ENCODE measurements at regions not wholly inside any gene's neighbourhood (a gene's known extent, or its start where the extent isn't known, plus 50 kb on each side); places are given as distances from the start of the nearest gene placed in this dataset.

DNA sequence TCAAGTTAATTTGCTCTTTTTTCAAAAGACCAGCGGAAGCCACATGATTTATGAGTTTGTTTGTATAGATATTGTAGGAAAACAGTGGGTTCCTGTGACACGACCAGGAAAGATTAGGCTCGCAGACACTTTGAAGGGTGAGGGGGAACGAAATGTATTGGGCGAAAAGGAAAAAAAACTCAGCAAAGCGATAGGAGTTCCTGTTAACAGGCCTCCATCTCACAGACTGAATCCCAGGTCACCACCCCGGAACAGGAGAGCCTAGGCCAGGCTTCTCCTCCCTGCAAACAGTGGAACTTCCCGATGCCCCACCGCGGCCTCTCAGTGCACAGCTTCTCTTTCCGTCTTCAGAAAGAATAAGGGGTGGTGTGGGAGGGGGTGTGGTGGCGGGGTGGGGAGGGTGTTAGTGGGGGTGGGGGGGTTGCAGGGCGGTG is 181.8 kb upstream of the GPRIN3 start:
- H3K27me3 Mint-ChIP-seq (ENCODE audit: low read depth, poor library complexity), result peaks cover 3% of the 10 kb centered on the region
- peaks cover 6% of the 10 kb centered on the region for H3K4me1 Mint-ChIP-seq
- H3K9me3 Mint-ChIP-seq, result peaks cover 4% of the 10 kb centered on the region
- peaks cover 5% of the 10 kb centered on the region for H3K36me3 Mint-ChIP-seq (ENCODE audit: low read depth)
- peak overlapping the region; percentile 83 for H3K27ac Mint-ChIP-seq
- DNase-seq, result no peak
- TF ChIP-seq, protein P1, sequence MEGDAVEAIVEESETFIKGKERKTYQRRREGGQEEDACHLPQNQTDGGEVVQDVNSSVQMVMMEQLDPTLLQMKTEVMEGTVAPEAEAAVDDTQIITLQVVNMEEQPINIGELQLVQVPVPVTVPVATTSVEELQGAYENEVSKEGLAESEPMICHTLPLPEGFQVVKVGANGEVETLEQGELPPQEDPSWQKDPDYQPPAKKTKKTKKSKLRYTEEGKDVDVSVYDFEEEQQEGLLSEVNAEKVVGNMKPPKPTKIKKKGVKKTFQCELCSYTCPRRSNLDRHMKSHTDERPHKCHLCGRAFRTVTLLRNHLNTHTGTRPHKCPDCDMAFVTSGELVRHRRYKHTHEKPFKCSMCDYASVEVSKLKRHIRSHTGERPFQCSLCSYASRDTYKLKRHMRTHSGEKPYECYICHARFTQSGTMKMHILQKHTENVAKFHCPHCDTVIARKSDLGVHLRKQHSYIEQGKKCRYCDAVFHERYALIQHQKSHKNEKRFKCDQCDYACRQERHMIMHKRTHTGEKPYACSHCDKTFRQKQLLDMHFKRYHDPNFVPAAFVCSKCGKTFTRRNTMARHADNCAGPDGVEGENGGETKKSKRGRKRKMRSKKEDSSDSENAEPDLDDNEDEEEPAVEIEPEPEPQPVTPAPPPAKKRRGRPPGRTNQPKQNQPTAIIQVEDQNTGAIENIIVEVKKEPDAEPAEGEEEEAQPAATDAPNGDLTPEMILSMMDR (IDR thresholded peaks at IDR 0.05), result no peak
- no peak overlapping the region for H3K4me3 Mint-ChIP-seq

DNA sequence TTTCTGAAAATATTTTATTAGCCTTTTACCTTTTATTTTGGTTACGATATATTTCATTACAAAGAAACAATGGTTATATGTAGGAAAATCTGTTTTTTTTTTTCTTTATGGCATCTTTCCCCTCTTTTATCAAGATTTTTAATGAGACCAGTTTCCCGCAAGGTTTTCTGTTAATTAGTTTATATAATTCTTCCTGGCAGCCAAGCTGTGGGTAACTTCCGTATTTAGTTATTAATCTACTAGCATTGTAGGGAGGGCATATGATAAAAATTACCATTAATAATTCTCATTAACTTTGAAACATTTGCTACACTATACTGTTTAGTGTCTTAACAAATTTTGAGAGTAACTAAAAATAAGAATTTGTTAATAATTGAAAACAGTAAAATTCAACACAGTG is 181.1 kb upstream of the GPRIN3 start:
- Mint-ChIP-seq H3K27ac (no peak overlapping the region), H3K4me3 (no peak overlapping the region), H3K9me3 (peaks cover 4% of the 10 kb centered on the region), H3K4me1 (peaks cover 6% of the 10 kb centered on the region), H3K36me3 (ENCODE audit: low read depth) (peaks cover 5% of the 10 kb centered on the region), H3K27me3 (ENCODE audit: low read depth, poor library complexity) (peaks cover 3% of the 10 kb centered on the region)
- TF ChIP-seq, protein P1 (IDR thresholded peaks at IDR 0.05), result no peak
- no peak for DNase-seq

DNA sequence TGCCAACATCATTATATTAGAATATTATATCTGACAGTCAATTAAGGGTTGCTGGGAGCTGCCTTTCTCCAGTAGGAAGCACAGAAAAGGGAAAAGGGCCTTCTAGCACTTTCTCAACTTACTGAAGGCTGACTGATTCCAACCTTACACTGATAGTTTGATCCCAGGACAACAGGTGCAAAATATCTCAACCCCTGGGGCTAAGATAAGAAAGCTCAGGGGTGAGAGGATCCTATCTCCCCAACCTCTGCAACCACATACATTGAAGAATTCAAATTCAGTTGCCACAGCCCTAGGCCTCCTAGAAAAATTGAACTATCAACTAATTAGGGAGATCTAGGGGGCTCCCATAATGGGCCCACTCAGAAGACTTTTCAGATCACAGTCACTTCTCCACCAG is 179.1 kb upstream of the GPRIN3 start:
- H3K4me1 Mint-ChIP-seq, result peaks cover 6% of the 10 kb centered on the region
- no peak for DNase-seq
- TF ChIP-seq, protein P1 (IDR thresholded peaks at IDR 0.05), result no peak
- H3K27ac Mint-ChIP-seq, result no peak overlapping the region
- peaks cover 3% of the 10 kb centered on the region for H3K27me3 Mint-ChIP-seq (ENCODE audit: low read depth, poor library complexity)
- H3K9me3 Mint-ChIP-seq, result peaks cover 4% of the 10 kb centered on the region
- no peak overlapping the region for H3K4me3 Mint-ChIP-seq
- peaks cover 5% of the 10 kb centered on the region for H3K36me3 Mint-ChIP-seq (ENCODE audit: low read depth)

DNA sequence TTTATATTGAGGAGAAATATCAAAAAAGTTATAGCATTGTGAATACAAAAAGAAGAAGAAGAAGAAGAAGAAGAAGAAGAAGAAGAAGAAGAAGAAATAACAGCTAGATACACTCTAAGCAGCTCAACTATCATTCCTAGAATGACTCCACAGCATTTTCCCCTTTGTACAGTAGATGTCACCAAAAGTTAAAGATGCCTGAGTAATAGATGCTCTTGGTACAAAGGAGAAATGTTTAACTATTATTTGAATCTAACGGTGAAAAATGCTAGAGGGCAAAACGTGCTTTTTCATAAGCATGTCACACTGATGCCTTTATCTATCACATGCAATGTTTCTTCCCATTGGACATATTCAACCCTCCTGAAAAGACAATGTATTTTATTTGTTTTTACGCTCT is 178.4 kb upstream of the GPRIN3 start:
- Mint-ChIP-seq H3K4me1 (peaks cover 6% of the 10 kb centered on the region), H3K36me3 (ENCODE audit: low read depth) (peaks cover 5% of the 10 kb centered on the region), H3K4me3 (no peak overlapping the region), H3K27ac (no peak overlapping the region), H3K9me3 (peaks cover 3% of the 10 kb centered on the region), H3K27me3 (ENCODE audit: low read depth, poor library complexity) (peaks cover 3% of the 10 kb centered on the region)
- no peak for DNase-seq
- TF ChIP-seq, protein P1 (IDR thresholded peaks at IDR 0.05), result no peak

DNA sequence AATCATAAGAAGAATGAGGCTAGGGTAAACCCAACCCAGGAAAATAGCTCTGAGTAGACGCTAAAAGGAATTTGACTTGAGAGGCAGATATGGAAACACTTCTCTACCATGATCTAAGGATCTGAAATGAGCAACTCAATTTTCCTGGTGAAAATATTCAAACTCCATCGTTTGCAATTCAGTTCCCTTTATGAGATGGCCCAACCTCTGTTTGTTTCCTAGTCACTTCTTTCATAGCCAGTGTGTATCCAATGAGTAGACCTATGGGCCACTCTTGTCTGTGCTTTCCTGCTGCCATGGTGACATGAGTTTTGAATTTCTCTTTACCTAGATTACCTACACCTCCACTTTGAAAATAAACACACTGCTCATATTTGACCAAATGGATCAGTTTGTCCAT is 176.2 kb upstream of the GPRIN3 start:
- DNase-seq, result no peak
- H3K4me3 Mint-ChIP-seq, result no peak overlapping the region
- H3K36me3 Mint-ChIP-seq (ENCODE audit: low read depth), result peaks cover 4% of the 10 kb centered on the region
- H3K9me3 Mint-ChIP-seq, result peaks cover 18% of the 10 kb centered on the region
- no peak overlapping the region for H3K27ac Mint-ChIP-seq
- no peaks in the 10 kb centered on the region for H3K4me1 Mint-ChIP-seq
- peaks cover 3% of the 10 kb centered on the region for H3K27me3 Mint-ChIP-seq (ENCODE audit: low read depth, poor library complexity)
- TF ChIP-seq, protein P1 (IDR thresholded peaks at IDR 0.05), result no peak

DNA sequence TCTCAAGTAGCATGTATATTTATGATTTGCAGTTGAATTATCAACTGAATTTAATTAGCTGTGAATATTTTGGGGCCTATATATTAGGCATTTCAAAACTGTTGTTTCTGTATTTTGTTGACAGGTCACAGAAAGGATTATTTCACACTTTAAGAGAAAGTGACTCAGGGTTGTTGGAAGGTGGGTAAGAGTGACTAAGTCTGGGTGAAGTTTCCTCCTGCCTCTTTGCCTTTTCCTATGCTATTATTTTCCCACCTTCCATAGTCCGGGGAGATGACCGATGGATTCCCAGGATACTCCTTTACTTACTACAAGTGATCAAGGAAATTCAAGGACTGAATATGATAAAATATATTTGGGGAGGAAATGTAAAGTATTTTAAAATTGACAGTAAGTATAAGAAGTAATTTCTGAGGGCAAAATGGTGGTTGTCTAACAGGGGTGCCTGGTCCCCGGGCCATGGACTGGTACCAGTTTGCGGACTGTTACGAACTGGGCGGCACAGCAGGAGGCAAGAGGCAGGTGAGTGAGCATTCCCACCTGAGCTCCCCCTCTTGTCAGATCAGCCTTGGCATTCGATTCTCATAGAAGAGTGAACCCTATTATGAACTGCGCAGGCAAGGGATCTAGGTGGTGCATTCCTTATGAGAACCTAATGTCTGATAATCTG is 175.5 kb upstream of the GPRIN3 start:
- Mint-ChIP-seq H3K9me3 (peaks cover 23% of the 10 kb centered on the region), H3K4me1 (no peaks in the 10 kb centered on the region), H3K27ac (no peak overlapping the region), H3K4me3 (no peak overlapping the region), H3K36me3 (ENCODE audit: low read depth) (peaks cover 4% of the 10 kb centered on the region), H3K27me3 (ENCODE audit: low read depth, poor library complexity) (peaks cover 3% of the 10 kb centered on the region)
- no peak for DNase-seq
- TF ChIP-seq, protein P1 (IDR thresholded peaks at IDR 0.05), result no peak
